CD4-positive, alpha-beta T cell treated with Interferon gamma for 1 hour (primary cell): ENCODE measurements at regions not wholly inside any gene's neighbourhood (a gene's known extent, or its start where the extent isn't known, plus 50 kb on each side); places are given as distances from the start of the nearest gene placed in this dataset.

ENCODE experiments used
- DNase-seq: peaks from one replicate; pipeline ENCODE4 v3.0.0-alpha.2; 2020

DNA sequence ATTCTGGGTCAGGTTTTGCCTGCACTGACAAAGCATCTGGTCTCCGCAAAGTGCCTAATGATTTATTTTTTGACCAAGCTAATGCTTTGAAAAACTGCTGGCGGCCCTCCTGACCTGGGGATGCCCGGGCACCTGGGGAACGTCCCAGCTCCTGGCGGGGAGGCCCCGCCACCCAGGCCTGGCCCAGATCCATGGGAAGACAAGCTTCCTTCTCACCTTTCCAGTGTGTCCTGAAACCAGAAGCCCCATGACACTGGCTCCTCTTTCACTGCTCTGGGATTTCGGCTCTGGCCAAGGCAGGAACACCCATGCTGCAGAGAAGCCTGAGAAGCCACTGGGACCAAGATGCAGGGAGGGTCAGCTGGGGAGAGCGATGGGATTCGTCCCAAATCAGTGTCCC, 144.1 kb downstream of the SEC61B start:
- DNase-seq = no peak

DNA sequence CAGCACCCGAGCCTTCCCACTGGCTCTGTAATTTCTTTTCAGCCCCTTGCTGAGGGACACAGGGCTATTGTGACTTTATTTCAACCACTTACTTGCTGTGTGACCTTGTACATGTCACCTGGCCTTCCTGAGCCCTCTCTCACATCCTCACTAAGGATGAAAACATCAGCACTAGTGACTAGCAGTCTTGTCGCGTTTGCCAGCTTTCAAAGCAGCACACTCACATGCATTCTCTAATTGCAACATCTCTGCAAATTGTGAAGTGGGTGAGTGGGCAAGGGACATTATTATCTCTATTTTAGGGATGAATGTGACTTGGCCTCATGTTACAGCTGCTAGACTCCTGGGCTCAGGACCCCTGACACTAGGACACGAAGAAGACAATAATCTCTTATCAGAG, 144.5 kb downstream of the SEC61B start:
- DNase-seq = no peak

DNA sequence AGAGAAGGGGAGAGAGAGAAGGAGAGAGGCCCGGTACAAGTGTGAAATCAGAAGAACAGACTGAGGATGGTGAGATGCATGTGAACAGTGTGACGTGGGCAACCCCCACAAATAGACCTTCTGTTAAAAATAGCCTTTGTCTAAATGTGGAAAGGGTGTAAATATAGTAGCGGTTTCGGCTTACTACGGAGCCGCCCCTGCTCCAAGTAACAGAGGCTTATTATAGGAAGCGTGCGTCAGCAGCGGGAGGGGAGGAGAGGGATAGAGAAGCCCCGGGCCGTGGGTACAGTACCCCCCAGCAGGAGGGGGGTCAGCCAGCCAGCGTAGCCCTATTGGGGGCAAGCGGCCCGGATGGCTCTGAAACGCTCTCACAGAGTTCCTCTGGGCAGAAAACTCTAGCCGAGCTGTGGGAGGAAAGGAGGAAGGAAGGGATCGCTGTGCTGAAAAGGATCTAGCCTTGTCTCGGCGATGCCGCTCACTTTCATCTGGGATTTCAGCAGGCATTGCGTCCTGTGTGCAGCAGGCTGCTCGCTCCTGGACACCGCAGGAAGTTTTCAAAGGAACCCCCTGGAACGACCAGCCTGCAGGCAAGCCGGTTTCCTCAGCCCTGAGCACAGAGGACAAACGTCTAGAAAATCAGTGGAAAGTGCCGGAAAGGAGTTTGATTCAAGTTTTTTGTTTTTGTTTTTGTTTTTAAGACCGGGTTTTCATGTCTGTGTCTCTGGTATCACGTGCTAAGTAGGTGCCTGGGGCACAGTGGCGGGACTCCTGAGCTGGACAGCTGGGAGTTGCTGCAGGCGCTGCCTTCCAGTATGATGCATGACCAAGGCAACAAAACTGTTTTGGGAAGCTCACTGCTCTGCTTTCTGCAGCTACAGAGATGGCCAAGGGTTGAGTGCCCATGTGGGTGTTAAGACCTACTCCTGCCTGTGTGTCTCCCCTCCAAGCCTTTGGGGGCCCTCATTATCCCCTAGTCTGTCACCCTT, 146.6 kb downstream of the SEC61B start:
- no peak for DNase-seq

DNA sequence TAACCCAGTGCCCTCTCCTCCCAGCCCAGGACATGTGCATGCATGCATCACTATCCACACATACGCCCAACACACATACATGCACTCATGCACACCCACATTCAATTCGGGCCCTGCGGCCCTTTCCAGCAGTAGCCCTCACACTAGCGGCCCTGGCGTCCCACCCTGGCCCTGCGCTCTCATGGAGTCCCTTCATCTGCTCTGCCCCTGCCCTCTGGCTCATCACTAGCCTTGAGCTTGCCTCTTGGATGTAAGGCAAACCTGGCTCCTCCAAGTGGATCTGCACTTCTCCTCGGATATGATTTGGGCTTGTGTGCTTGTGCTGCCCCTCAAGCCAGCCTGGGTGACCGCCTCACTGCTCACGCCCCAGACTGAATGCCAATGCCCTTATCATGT, 147.2 kb downstream of the SEC61B start:
- no peak for DNase-seq

- no peak for DNase-seq
Measured at GRCh38 chr9:99370376-99370775, 148.3 kb downstream of the SEC61B start.

GRCh38 chr9:99371376-99371775, 149.3 kb downstream of the SEC61B start:
- DNase-seq = no peak

- DNase-seq = no peak
Measured at GRCh38 chr9:99373912-99374311, 151.8 kb downstream of the SEC61B start.

- DNase-seq = no peak
Measured at GRCh38 chr9:99374793-99375192, 152.7 kb downstream of the SEC61B start.

- no peak for DNase-seq
Measured at GRCh38 chr9:99375481-99375880, 153.4 kb downstream of the SEC61B start.

DNA sequence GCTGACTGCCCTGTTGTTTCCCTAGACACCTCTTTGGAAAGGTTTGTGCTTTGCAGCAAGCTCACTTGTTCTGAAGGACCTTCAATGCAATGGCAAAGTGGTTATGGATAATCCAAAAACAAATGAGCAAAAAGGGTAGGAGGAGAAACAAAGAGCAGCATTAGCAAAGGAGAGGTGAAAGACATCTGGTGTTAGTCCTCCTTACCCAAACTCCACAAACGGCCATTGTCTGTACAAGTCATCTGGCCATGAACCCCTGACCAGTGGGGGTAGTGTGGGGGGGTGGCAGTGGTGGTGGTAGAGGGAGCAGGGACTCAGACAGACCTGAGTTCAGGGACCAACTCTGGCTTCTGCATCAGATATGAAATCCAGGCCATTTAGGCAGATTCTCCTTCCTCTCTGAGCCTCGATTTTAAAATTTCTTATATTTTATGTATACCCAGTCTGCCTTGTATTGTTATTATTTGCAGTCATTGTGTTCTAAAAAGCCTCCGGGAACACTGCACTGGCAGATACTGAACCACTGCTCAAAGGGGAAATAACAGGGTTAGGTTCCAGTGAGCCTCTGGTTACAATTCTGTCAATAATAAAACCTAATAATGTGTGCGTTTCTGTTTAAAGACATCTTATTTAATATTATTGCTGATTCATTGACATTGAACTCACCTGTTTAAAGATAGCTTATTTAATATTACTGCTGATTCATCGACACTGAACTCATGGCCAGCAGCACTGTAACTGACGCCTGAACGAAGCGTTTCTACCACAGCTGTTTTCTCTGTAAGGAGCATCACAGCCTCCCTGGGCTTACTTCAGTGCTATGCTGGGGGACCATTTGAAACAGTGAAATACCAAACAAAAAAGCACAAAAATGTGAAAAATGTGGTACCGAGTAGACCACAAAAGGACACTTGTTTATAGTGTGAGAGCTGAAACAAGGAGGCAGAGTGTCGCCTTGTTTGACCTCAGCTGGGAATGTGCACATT, 156.0 kb downstream of the SEC61B start:
- no peak for DNase-seq

DNA sequence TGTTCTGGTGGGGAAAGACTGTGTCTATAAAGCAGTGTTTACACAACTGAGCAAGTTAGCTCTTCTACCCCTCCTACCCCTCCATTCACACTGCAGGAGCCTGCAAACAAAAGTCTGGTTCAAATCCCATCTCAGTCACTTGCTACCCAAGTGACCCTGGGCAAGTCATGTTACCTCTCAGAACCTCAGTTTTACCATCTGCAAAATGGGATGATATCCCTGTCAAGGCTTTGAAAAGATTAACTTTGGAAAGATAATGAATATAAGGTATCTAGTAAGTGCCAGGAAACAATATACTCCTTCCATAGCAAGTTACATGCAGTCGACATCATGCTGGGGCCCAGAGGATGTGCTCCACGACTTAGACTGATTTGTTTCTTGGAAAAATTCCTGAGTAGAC, 161.5 kb downstream of the SEC61B start:
- no peak for DNase-seq

GRCh38 chr9:99385215-99385614, 163.1 kb downstream of the SEC61B start:
- DNase-seq = no peak

DNA sequence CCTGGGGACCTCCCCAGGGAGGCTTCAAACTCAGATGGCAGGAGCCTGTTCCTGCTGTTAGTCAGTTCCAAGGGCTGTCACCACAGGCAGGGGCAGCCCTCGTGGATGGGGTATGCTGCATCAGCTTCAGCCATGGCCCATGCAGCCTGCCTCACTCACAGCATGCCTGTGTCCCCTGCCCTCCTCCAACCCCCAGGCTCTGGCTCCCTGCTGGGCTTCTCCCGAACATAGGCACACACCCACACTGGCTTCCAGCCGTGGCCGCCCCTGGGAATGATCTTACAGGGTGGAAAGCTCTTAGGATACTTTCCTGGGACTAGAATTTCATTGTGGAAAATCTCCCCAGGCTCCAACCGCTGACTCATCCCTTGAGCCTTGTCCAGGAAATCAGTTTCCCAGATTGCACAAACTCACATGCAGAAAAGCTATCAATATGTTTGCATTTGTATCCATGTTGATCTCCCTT, 163.8 kb downstream of the SEC61B start:
- DNase-seq = no peak

- no peak for DNase-seq
Measured at GRCh38 chr9:99387431-99387830, 165.3 kb downstream of the SEC61B start.

- DNase-seq = no peak
Measured at GRCh38 chr9:99389087-99390033, 167.3 kb downstream of the SEC61B start.

DNA sequence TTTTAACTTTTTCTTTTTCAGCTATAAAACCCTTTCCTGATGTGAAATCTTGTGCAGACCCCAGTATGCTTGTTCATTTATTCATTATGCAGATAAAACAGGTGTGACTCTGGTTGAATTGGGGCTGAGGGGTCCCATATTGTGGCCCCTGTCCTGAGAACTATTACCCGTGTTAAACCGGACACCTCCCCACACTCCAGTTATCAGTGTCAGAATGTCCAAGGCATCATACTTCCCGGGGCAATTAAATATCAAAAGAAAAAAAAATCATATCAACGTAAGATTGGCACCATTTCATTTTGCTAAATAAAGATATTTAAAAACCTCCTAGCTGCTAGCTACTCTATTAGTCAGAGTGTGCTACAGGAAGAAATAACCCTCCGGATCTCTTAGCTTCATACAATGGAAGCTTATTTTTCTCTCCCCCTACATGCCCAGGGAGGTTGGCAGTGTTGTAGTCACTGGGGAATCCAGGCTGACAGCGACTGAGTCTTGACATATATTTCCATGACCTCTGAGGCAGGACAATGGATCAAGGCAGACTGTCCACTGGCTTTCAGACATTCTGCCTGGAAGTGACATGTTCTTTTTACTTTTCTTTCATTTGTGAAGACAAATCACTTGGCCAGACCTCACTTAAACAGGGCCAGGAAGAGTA, 170.0 kb downstream of the SEC61B start:
- no peak for DNase-seq

DNA sequence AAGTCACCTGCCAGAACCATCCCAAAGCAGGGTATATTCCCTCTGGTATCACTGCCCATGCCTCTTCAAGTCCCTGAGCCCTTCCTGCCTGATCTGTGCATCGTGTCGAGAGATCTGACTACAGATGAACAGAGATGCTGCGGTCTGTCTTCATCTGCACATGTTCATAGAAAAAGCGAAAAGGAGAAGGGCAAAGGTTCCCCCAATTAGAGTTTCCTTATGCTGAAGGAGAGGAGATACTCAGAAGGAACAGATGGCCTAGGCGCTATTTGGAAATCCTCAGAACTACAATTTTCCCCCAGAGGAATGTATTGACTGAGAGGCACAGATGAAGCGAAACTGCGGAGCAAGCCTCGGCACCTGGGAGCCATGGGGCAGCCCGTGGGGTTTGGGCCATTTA, 170.9 kb downstream of the SEC61B start:
- DNase-seq = no peak

DNA sequence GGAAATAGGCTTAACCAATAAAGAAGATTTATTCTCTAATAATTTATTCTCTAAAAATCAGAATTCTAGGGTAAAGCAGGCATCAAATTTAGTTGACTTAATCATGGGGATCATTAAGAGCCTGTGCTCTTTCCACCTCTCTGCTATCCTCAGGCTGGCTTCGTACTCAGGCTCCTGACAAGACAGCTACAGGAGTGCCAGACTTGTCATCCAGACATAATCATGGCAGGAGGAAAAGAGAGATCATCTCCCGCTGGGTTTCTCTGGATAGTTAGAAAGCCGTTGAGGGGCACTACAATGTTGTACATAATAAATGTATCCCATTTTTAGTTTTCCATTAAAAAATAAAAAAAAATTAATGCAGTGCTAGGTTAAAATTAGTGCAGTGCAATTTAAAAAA, 171.9 kb downstream of the SEC61B start:
- DNase-seq = no peak

DNA sequence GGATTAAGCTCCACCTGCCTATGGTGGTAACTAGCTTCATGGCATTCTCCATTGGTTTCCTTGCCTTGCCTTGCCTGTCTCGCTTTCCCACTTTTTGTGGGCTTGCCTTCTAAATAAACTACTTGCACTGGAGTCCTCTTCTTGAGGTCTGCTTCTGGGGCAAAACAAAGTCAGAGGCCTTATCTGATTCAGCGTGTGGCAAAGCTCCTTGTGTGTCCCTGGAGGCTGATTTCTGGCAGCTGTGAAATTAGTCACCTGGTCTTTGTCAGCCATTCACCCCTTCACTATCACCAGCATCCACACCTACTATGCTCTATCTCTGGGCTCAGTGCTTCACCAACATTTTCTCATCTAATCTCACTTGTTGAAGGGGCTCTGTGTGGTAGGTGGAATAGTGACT, 176.2 kb downstream of the SEC61B start:
- no peak for DNase-seq

DNA sequence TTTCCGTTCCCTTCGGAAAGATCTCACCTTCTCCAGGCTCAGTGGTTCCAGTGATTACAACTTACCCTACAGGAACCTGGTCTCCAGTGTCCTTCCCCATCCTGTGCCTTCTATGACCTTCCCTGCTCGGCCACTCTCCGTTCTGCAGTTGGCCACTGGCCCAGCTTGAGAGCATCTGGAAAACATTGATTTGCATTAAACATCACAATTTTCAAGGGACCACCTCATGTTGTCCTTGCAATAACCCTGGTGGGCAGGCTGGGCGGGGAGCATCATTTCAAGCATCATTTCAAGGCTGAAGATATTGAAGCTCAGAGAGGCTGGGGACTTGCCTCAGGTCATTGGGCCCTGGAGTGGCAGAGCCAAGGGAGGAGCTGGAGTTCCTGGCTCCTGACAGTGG, 177.4 kb downstream of the SEC61B start:
- no peak for DNase-seq

- DNase-seq = no peak
Measured at GRCh38 chr9:99400184-99400731, 178.2 kb downstream of the SEC61B start.
